Gastroesophageal sphincter (tissue), 3 donors: ENCODE measurements at regions not wholly inside any gene's neighbourhood (a gene's known extent, or its start where the extent isn't known, plus 50 kb on each side); places are given as distances from the start of the nearest gene placed in this dataset.

Experiments
- POLR2A ChIP-seq, 2 donors: fragments of 450-650 bp; IDR thresholded peaks; one replicate each; pipeline ENCODE4 v1.6.1; 2017; ENCODE audit warnings: antibody characterized with exemption in 2 of 2, mild to moderate bottlenecking in 2 of 2, moderate library complexity in 1 of 2
- POLR2AphosphoS5 ChIP-seq: sonication (generic); formaldehyde crosslinking; IDR thresholded peaks from one replicate; pipeline ENCODE4 v1.6.1; 2017; ENCODE audit warnings: antibody characterized with exemption
- TF ChIP-seq, protein P1 (sequence below), 4 experiments: fragments of 200-600 bp in 2 of 4; fragments of 450-650 bp in 2 of 4; sonication (generic) in 1 of 4; IDR thresholded peaks; one replicate each; pipeline ENCODE4 v1.5.1; 2017 to 2019; ENCODE audit warnings: antibody characterized with exemption in 4 of 4, mild to moderate bottlenecking in 2 of 4, moderate library complexity in 2 of 4

DNA sequence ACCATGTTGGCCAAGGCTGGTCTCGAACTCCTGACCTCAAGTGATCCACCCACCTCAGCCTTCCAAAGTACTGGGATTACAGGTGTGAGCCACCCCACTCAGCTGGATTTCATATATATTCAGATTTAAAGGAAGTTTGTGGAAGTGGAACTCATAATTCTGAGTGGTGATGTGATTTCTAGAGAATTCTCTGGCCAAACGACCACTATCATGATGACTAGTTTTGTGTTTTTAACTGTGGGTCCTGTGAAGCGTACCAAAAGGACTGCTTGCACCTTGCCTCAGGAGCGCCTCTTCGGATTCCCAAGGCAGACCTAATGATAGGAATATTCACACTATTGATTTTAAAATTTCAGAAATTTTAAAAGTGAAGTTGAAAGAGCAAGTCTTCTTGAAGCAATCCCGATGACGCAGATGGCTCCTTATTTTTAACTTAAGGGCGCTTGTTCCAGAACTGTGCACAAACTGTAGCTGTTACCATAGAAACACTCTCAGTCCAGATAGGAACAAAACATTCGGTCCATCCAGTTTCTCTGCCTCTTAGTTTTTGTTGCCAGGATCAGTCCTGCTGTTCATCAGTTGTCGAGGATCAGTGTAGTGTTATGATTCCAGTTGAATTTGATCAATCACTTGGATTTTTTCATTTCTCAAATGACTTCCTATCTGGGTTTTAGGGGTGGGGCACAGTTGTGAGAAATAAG is 51.7 kb upstream of the CLCN4 start:
- TF ChIP-seq, protein P1, sequence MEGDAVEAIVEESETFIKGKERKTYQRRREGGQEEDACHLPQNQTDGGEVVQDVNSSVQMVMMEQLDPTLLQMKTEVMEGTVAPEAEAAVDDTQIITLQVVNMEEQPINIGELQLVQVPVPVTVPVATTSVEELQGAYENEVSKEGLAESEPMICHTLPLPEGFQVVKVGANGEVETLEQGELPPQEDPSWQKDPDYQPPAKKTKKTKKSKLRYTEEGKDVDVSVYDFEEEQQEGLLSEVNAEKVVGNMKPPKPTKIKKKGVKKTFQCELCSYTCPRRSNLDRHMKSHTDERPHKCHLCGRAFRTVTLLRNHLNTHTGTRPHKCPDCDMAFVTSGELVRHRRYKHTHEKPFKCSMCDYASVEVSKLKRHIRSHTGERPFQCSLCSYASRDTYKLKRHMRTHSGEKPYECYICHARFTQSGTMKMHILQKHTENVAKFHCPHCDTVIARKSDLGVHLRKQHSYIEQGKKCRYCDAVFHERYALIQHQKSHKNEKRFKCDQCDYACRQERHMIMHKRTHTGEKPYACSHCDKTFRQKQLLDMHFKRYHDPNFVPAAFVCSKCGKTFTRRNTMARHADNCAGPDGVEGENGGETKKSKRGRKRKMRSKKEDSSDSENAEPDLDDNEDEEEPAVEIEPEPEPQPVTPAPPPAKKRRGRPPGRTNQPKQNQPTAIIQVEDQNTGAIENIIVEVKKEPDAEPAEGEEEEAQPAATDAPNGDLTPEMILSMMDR (IDR thresholded peaks at IDR 0.05), result no peak
- TF ChIP-seq POLR2A (IDR thresholded peaks at IDR 0.05), result no peak
- TF ChIP-seq POLR2AphosphoS5, result peak; percentile 63
